ENCODE measurements at regions not wholly inside any gene's neighbourhood (a gene's known extent, or its start where the extent isn't known, plus 50 kb on each side); places are given as distances from the start of the nearest gene placed in this dataset.

DNA sequence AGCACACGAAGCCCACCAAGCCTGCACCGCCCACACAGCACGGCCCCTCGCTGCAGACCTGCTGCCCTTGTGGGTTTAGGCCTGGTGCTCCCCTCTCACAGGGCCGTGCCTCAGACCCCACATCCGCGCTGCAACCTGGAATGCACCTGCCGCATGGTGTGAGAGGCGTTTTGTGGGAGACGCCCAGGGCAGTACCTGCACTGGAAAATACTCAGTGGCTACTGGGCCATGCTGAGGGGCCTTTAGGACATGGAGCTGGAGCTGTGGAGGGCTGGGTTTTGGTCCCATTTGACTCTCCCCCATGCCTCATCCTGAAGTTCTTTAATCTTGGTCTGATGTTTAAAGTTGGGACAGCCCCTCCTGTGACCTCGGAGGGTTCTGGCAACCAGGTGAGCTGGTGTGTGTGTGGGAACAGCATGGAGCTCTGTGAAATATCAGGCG lies 116.3 kb downstream of the ERMARD start:
- no peak overlapping the region for H2AK5ac ChIP-seq (ENCODE audit: low read length, severe bottlenecking)
- no peak overlapping the region for H3K14ac ChIP-seq (ENCODE audit: low read length in 2 of 2)
- H2BK15ac ChIP-seq (ENCODE audit: low read depth, poor library complexity, severe bottlenecking) = no peak overlapping the region
- H3K27me3 ChIP-seq (ENCODE audit: control insufficient read depth in 1 of 2, insufficient read depth in 1 of 2, low read length in 2 of 2) = peaks cover 0 to 19% of the 10 kb centered on the region in 2 experiments
- H3K4me2 ChIP-seq (ENCODE audit: low read length, poor library complexity, severe bottlenecking) = no peak overlapping the region
- H2AFZ ChIP-seq (ENCODE audit: low read depth, low read length) = no peak overlapping the region
- H3K4ac ChIP-seq (ENCODE audit: low read depth in 1 of 2, low read length in 2 of 2) = no peak overlapping the region
- WGBS = 90% methylated on average over 12 of the region's 12 CpGs
- H3K27ac ChIP-seq (ENCODE audit: low read length, poor library complexity, severe bottlenecking) = no peak overlapping the region
- H3K79me1 ChIP-seq (replicated peaks; ENCODE audit: low read length, poor library complexity, severe bottlenecking) = no peaks in the 10 kb centered on the region
- H3K4me1 ChIP-seq (ENCODE audit: control insufficient read depth, insufficient read depth, low read depth, low read length) = peaks cover 2% of the 10 kb centered on the region
- H4K8ac ChIP-seq (ENCODE audit: low read length) = no peak overlapping the region
- no peak overlapping the region for H3K23ac ChIP-seq (ENCODE audit: low read length in 2 of 2)
- H3K18ac ChIP-seq (ENCODE audit: low read depth in 1 of 2, low read length in 2 of 2) = no peak overlapping the region
- H4K91ac ChIP-seq (ENCODE audit: low read length) = peak overlapping the region; percentile 65
- H3K9ac ChIP-seq (ENCODE audit: low read length) = no peak overlapping the region
- no peak overlapping the region for H2BK12ac ChIP-seq (ENCODE audit: low read length in 2 of 2)
- no peak overlapping the region for H2BK5ac ChIP-seq (ENCODE audit: low read depth, low read length, poor library complexity, severe bottlenecking)
- H3K9me3 ChIP-seq (ENCODE audit: control insufficient read depth, low read length) = no peaks in the 10 kb centered on the region
- H2BK120ac ChIP-seq (ENCODE audit: low read depth, low read length) = no peak overlapping the region
- no peak overlapping the region for H3K4me3 ChIP-seq (ENCODE audit: insufficient read depth in 1 of 2, low read depth in 1 of 2, low read length in 2 of 2)
- H3K36me3 ChIP-seq (ENCODE audit: control insufficient read depth in 1 of 2, insufficient read depth in 2 of 2, low read depth in 1 of 2, low read length in 2 of 2) = no peaks in the 10 kb centered on the region
- DNase-seq = no peak

DNA sequence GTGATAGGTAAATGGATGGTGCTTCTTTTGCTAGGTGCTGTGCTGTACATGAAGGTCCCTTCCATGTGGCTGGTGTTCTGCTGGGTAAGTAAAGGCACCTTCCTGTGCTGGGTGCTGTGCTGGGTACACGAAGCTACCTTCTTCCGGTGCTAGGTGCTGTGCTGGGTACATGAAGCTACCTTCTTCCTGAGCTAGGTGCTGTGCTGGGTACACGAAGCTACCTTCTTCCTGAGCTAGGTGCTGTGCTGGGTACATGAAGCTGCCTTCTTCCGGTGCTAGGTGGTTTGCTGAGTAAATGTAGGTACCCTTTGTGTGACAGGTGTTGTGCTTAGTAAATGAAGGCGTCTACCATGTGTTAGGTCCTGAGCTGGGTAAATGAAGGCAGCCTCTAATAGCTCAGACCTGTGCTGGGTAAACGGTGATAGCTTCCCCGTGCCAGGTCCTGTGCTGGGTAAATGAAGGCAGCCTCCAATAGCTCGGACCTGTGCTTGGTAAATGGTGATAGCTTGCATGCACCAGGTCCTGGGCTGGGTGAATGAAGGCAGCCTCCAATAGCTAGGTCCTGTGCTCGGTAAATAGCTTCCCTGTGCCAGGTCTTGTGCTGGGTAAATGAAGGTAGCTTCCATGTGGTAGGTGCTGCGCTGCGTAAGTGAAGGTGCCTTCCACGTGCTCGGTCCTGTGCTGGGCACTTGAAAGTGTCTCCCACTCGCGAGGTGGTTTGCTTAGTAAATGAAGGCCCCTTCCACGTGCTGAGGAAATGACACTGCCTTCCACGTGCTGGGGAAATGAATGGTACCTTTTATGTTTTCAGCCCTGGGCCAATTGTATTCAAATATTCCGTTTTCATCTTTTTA lies 115.5 kb downstream of the ERMARD start:
- no peaks in the 10 kb centered on the region for H3K9me3 ChIP-seq (ENCODE audit: control insufficient read depth, low read length)
- no peak overlapping the region for H3K4ac ChIP-seq (ENCODE audit: low read depth in 1 of 2, low read length in 2 of 2)
- DNase-seq = no peak
- H3K27me3 ChIP-seq (ENCODE audit: control insufficient read depth in 1 of 2, insufficient read depth in 1 of 2, low read length in 2 of 2) = peaks cover 0 to 19% of the 10 kb centered on the region in 2 experiments
- no peak overlapping the region for H3K23ac ChIP-seq (ENCODE audit: low read length in 2 of 2)
- H4K8ac ChIP-seq (ENCODE audit: low read length) = no peak overlapping the region
- H4K91ac ChIP-seq (ENCODE audit: low read length) = no peak overlapping the region
- H3K4me2 ChIP-seq (ENCODE audit: low read length, poor library complexity, severe bottlenecking) = no peak overlapping the region
- H3K4me1 ChIP-seq (ENCODE audit: control insufficient read depth, insufficient read depth, low read depth, low read length) = peaks cover 2% of the 10 kb centered on the region
- WGBS = 82% methylated on average over 17 of the region's 18 CpGs
- no peak overlapping the region for H2BK15ac ChIP-seq (ENCODE audit: low read depth, poor library complexity, severe bottlenecking)
- no peak overlapping the region for H2BK5ac ChIP-seq (ENCODE audit: low read depth, low read length, poor library complexity, severe bottlenecking)
- no peak overlapping the region for H3K4me3 ChIP-seq (ENCODE audit: insufficient read depth in 1 of 2, low read depth in 1 of 2, low read length in 2 of 2)
- H3K27ac ChIP-seq (ENCODE audit: low read length, poor library complexity, severe bottlenecking) = no peak overlapping the region
- no peak overlapping the region for H3K9ac ChIP-seq (ENCODE audit: low read length)
- no peaks in the 10 kb centered on the region for H3K36me3 ChIP-seq (ENCODE audit: control insufficient read depth in 1 of 2, insufficient read depth in 2 of 2, low read depth in 1 of 2, low read length in 2 of 2)
- H2BK120ac ChIP-seq (ENCODE audit: low read depth, low read length) = no peak overlapping the region
- H3K14ac ChIP-seq (ENCODE audit: low read length in 2 of 2) = no peak overlapping the region
- no peak overlapping the region for H2BK12ac ChIP-seq (ENCODE audit: low read length in 2 of 2)
- H3K18ac ChIP-seq (ENCODE audit: low read depth in 1 of 2, low read length in 2 of 2) = no peak overlapping the region
- no peak overlapping the region for H2AFZ ChIP-seq (ENCODE audit: low read depth, low read length)
- H2AK5ac ChIP-seq (ENCODE audit: low read length, severe bottlenecking) = no peak overlapping the region
- no peaks in the 10 kb centered on the region for H3K79me1 ChIP-seq (replicated peaks; ENCODE audit: low read length, poor library complexity, severe bottlenecking)

DNA sequence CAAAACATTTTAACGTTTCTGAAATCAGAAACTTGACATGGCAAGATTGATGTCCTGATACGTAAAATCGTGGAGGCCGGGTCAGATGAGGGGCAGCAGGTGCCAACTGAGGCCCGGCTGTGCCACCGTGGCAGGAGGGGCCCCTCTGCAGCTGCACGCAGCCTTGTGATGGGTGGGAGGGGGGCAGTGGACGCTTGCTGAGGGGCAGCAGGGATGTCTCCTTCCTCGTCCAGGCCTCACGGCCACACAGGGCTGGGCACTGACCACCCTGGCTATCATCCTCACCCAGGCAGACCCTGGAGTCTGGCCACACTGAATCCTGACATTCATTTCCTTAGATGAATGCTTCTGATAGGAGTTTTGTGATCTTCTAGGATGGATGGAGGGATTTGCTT lies 114.7 kb downstream of the ERMARD start:
- H2AFZ ChIP-seq (ENCODE audit: low read depth, low read length) = no peak overlapping the region
- no peak overlapping the region for H3K27ac ChIP-seq (ENCODE audit: low read length, poor library complexity, severe bottlenecking)
- no peaks in the 10 kb centered on the region for H3K79me1 ChIP-seq (replicated peaks; ENCODE audit: low read length, poor library complexity, severe bottlenecking)
- H2BK15ac ChIP-seq (ENCODE audit: low read depth, poor library complexity, severe bottlenecking) = no peak overlapping the region
- no peak overlapping the region for H2BK12ac ChIP-seq (ENCODE audit: low read length in 2 of 2)
- no peak overlapping the region for H3K9ac ChIP-seq (ENCODE audit: low read length)
- H3K18ac ChIP-seq (ENCODE audit: low read depth in 1 of 2, low read length in 2 of 2) = no peak overlapping the region
- H3K14ac ChIP-seq (ENCODE audit: low read length in 2 of 2) = no peak overlapping the region
- no peak overlapping the region for H3K4me2 ChIP-seq (ENCODE audit: low read length, poor library complexity, severe bottlenecking)
- no peak overlapping the region for H2BK5ac ChIP-seq (ENCODE audit: low read depth, low read length, poor library complexity, severe bottlenecking)
- peaks cover 0 to 19% of the 10 kb centered on the region in 2 experiments for H3K27me3 ChIP-seq (ENCODE audit: control insufficient read depth in 1 of 2, insufficient read depth in 1 of 2, low read length in 2 of 2)
- no peak overlapping the region for H2BK120ac ChIP-seq (ENCODE audit: low read depth, low read length)
- WGBS = 83% methylated on average over 10 of the region's 10 CpGs
- DNase-seq = no peak
- H3K23ac ChIP-seq (ENCODE audit: low read length in 2 of 2) = no peak overlapping the region
- peaks cover 2% of the 10 kb centered on the region for H3K4me1 ChIP-seq (ENCODE audit: control insufficient read depth, insufficient read depth, low read depth, low read length)
- no peaks in the 10 kb centered on the region for H3K36me3 ChIP-seq (ENCODE audit: control insufficient read depth in 1 of 2, insufficient read depth in 2 of 2, low read depth in 1 of 2, low read length in 2 of 2)
- no peak overlapping the region for H4K91ac ChIP-seq (ENCODE audit: low read length)
- H3K4me3 ChIP-seq (ENCODE audit: insufficient read depth in 1 of 2, low read depth in 1 of 2, low read length in 2 of 2) = no peak overlapping the region
- no peak overlapping the region for H4K8ac ChIP-seq (ENCODE audit: low read length)
- no peaks in the 10 kb centered on the region for H3K9me3 ChIP-seq (ENCODE audit: control insufficient read depth, low read length)
- H3K4ac ChIP-seq (ENCODE audit: low read depth in 1 of 2, low read length in 2 of 2) = no peak overlapping the region
- H2AK5ac ChIP-seq (ENCODE audit: low read length, severe bottlenecking) = no peak overlapping the region

DNA sequence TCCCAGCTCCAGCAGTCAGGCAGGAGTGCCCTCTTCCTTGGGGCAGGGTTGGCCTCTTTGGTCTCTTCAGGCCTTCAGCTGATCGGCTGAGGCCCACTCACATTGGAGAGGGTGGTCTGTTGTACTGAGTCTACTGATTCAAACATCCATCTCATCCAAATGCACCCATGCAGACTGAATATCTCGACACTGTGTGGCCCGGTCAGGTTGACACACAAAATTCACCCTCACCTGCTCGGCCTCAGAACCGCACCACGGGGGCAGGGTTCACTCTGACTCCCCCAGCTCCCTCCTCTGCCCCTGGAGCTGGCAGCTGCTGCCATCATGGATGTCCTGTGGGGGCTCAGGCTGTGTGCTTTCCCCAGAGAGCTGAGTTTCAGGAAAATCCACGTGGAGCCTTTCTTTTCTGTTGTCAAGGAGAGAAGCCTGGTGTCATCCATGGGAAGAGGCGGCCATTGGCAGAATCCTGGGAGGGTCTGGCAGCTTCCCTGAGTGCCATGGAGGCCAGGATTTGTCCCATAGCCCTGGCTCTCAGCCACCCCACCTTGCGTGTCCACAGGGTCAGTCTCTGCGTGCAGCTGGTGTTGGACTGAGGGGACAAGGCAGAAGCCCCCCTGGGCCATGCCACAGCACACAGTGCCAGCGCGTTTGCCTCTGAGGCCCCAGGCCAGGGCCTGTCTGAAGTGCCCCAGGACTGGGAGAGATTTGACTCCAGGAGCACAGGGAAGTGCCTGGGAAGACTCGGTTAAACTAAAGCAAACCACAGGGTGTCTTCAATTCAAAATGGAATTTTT lies 114.1 kb downstream of the ERMARD start:
- no peak overlapping the region for H3K18ac ChIP-seq (ENCODE audit: low read depth in 1 of 2, low read length in 2 of 2)
- H3K79me1 ChIP-seq (replicated peaks; ENCODE audit: low read length, poor library complexity, severe bottlenecking) = no peaks in the 10 kb centered on the region
- no peak overlapping the region for H4K91ac ChIP-seq (ENCODE audit: low read length)
- H3K23ac ChIP-seq (ENCODE audit: low read length in 2 of 2) = no peak overlapping the region
- H2BK5ac ChIP-seq (ENCODE audit: low read depth, low read length, poor library complexity, severe bottlenecking) = no peak overlapping the region
- peaks cover 2% of the 10 kb centered on the region for H3K4me1 ChIP-seq (ENCODE audit: control insufficient read depth, insufficient read depth, low read depth, low read length)
- no peaks in the 10 kb centered on the region for H3K36me3 ChIP-seq (ENCODE audit: control insufficient read depth in 1 of 2, insufficient read depth in 2 of 2, low read depth in 1 of 2, low read length in 2 of 2)
- no peak overlapping the region for H2AK5ac ChIP-seq (ENCODE audit: low read length, severe bottlenecking)
- WGBS = 75% methylated on average over 13 of the region's 13 CpGs
- H2BK12ac ChIP-seq (ENCODE audit: low read length in 2 of 2) = no peak overlapping the region
- no peak overlapping the region for H4K8ac ChIP-seq (ENCODE audit: low read length)
- H3K4me3 ChIP-seq (ENCODE audit: insufficient read depth in 1 of 2, low read depth in 1 of 2, low read length in 2 of 2) = no peak overlapping the region
- H2AFZ ChIP-seq (ENCODE audit: low read depth, low read length) = no peak overlapping the region
- H3K27me3 ChIP-seq (ENCODE audit: control insufficient read depth in 1 of 2, insufficient read depth in 1 of 2, low read length in 2 of 2) = peaks cover 0 to 19% of the 10 kb centered on the region in 2 experiments
- no peak overlapping the region for H3K4me2 ChIP-seq (ENCODE audit: low read length, poor library complexity, severe bottlenecking)
- no peak for DNase-seq
- H3K9me3 ChIP-seq (ENCODE audit: control insufficient read depth, low read length) = no peaks in the 10 kb centered on the region
- no peak overlapping the region for H3K9ac ChIP-seq (ENCODE audit: low read length)
- no peak overlapping the region for H2BK120ac ChIP-seq (ENCODE audit: low read depth, low read length)
- no peak overlapping the region for H3K4ac ChIP-seq (ENCODE audit: low read depth in 1 of 2, low read length in 2 of 2)
- H2BK15ac ChIP-seq (ENCODE audit: low read depth, poor library complexity, severe bottlenecking) = no peak overlapping the region
- H3K27ac ChIP-seq (ENCODE audit: low read length, poor library complexity, severe bottlenecking) = no peak overlapping the region
- no peak overlapping the region for H3K14ac ChIP-seq (ENCODE audit: low read length in 2 of 2)

Measured in mesenchymal stem cell (in vitro differentiated cells and primary cell).